CD4-positive, alpha-beta T cell treated with Interleukin-4 for 1 hour (primary cell): ENCODE measurements at regions not wholly inside any gene's neighbourhood (a gene's known extent, or its start where the extent isn't known, plus 50 kb on each side); places are given as distances from the start of the nearest gene placed in this dataset.
A peak's percentile ranks its signal among the peaks of the same experiment; 100 is the strongest.
"Not testable (repeated sequence)": the region's sequence is repeated elsewhere in the genome, so short reads cannot be mapped to it uniquely, and the experiment has no call there.

ENCODE experiments used
- DNase-seq, 2 donors: peaks; one replicate each; pipeline ENCODE4 v3.0.0-alpha.2; 2020 to 2022

GRCh38 chr3:56954125-56954524 lies 106.3 kb upstream of the SPATA12 start:
- no peak for DNase-seq

- no peak for DNase-seq
Observed at GRCh38 chr3:56952846-56953245, 107.6 kb upstream of the SPATA12 start.

- DNase-seq: no peak
Observed at GRCh38 chr3:56952061-56952460, 108.4 kb upstream of the SPATA12 start.

- DNase-seq: no peak
Observed at GRCh38 chr3:56951366-56951765, 109.1 kb upstream of the SPATA12 start.

- not testable (repeated sequence) for DNase-seq
Observed at GRCh38 chr3:56945378-56945777, 115.1 kb upstream of the SPATA12 start.

- DNase-seq: no peak
Observed at GRCh38 chr3:56942523-56942922, 117.9 kb upstream of the SPATA12 start.

- no peak for DNase-seq
Observed at GRCh38 chr3:56940976-56941375, 119.5 kb upstream of the SPATA12 start.

GRCh38 chr3:56940321-56940720 lies 120.1 kb upstream of the SPATA12 start:
- DNase-seq: no peak

- no peak for DNase-seq
Observed at GRCh38 chr3:56939834-56940233, 120.6 kb upstream of the SPATA12 start.

GRCh38 chr3:56938530-56938929 lies 121.9 kb upstream of the SPATA12 start:
- no peak for DNase-seq

GRCh38 chr3:56937580-56937979 lies 122.9 kb upstream of the SPATA12 start:
- DNase-seq: no peak

- DNase-seq: no peak
Observed at GRCh38 chr3:56935811-56936210, 124.7 kb upstream of the SPATA12 start.

- not testable (repeated sequence) for DNase-seq
Observed at GRCh38 chr3:56934481-56934880, 126.0 kb upstream of the SPATA12 start.

GRCh38 chr3:56933803-56934202 lies 126.7 kb upstream of the SPATA12 start:
- no peak for DNase-seq

- DNase-seq: no peak
Observed at GRCh38 chr3:56932866-56933265, 127.6 kb upstream of the SPATA12 start.

- DNase-seq: no peak
Observed at GRCh38 chr3:56931836-56932235, 128.6 kb upstream of the SPATA12 start.

GRCh38 chr3:56930706-56931105 lies 129.0 kb upstream of the ARHGEF3 start:
- DNase-seq: no peak

- no peak for DNase-seq
Observed at GRCh38 chr3:56929809-56930615, 128.3 kb upstream of the ARHGEF3 start.

- DNase-seq: peak; percentile 41 to 66
Observed at GRCh38 chr3:56928379-56929068, 126.8 kb upstream of the ARHGEF3 start.

- no peak for DNase-seq
Observed at GRCh38 chr3:56927855-56928254, 126.1 kb upstream of the ARHGEF3 start.

- DNase-seq: no peak
Observed at GRCh38 chr3:56926947-56927282, 125.2 kb upstream of the ARHGEF3 start.

- no peak for DNase-seq
Observed at GRCh38 chr3:56926243-56926946, 124.6 kb upstream of the ARHGEF3 start.

GRCh38 chr3:56924700-56925099 lies 123.0 kb upstream of the ARHGEF3 start:
- DNase-seq: not testable (repeated sequence)
